IgD-negative memory B cell (primary cell): ENCODE measurements at regions not wholly inside any gene's neighbourhood (a gene's known extent, or its start where the extent isn't known, plus 50 kb on each side); places are given as distances from the start of the nearest gene placed in this dataset.
"Not testable (repeated sequence)": the region's sequence is repeated elsewhere in the genome, so short reads cannot be mapped to it uniquely, and the experiment has no call there.

Source experiments
- H3K27ac Mint-ChIP-seq, 3 donors: one replicate each; pipeline ENCODE4 v1.8.0; 2020 to 2022; ENCODE audit warnings: mild to moderate bottlenecking in 3 of 3, mixed read lengths in 3 of 3, moderate library complexity in 1 of 3
- H3K27me3 Mint-ChIP-seq: one replicate; pipeline ENCODE4 v1.8.0; 2021; ENCODE audit warnings: mixed read lengths
- H3K36me3 Mint-ChIP-seq: one replicate; pipeline ENCODE4 v1.8.0; 2020; ENCODE audit warnings: mild to moderate bottlenecking, mixed read lengths
- H3K4me1 Mint-ChIP-seq, 3 donors: one replicate each; pipeline ENCODE4 v1.8.0; 2020 to 2022; ENCODE audit warnings: mixed read lengths in 3 of 3, mild to moderate bottlenecking in 1 of 3
- H3K4me3 Mint-ChIP-seq, 4 donors: one replicate each; pipeline ENCODE4 v1.8.0; 2020 to 2022; ENCODE audit warnings: mild to moderate bottlenecking in 4 of 4, mixed read lengths in 4 of 4, moderate library complexity in 3 of 4
- H3K9me3 Mint-ChIP-seq, 3 donors: one replicate each; pipeline ENCODE4 v1.8.0; 2020 to 2021; ENCODE audit warnings: mixed read lengths in 3 of 3, mild to moderate bottlenecking in 1 of 3

GRCh38 chr12:10453-10852 lies 56.1 kb upstream of the IQSEC3 start:
- not testable (repeated sequence) for H3K9me3 Mint-ChIP-seq, H3K4me1 Mint-ChIP-seq, H3K36me3 Mint-ChIP-seq, H3K27me3 Mint-ChIP-seq, H3K27ac Mint-ChIP-seq, H3K4me3 Mint-ChIP-seq

GRCh38 chr12:10879-11812 lies 55.4 kb upstream of the IQSEC3 start:
- H3K27ac Mint-ChIP-seq, H3K4me3 Mint-ChIP-seq, H3K36me3 Mint-ChIP-seq, H3K9me3 Mint-ChIP-seq, H3K27me3 Mint-ChIP-seq, H3K4me1 Mint-ChIP-seq: not testable (repeated sequence)

GRCh38 chr12:12306-12705 lies 54.3 kb upstream of the IQSEC3 start:
- not testable (repeated sequence) for H3K4me1 Mint-ChIP-seq, H3K4me3 Mint-ChIP-seq, H3K36me3 Mint-ChIP-seq, H3K27me3 Mint-ChIP-seq, H3K9me3 Mint-ChIP-seq
- H3K27ac Mint-ChIP-seq: peak overlapping the region in 1 of 3 donors; percentile 50

- not testable (repeated sequence) for H3K9me3 Mint-ChIP-seq, H3K36me3 Mint-ChIP-seq, H3K4me3 Mint-ChIP-seq, H3K27me3 Mint-ChIP-seq, H3K4me1 Mint-ChIP-seq
- H3K27ac Mint-ChIP-seq: peak overlapping the region in 2 of 3 donors; percentile 46 to 59
Measured at GRCh38 chr12:12725-13640, 53.6 kb upstream of the IQSEC3 start.

- H3K27me3 Mint-ChIP-seq, H3K27ac Mint-ChIP-seq, H3K4me3 Mint-ChIP-seq, H3K36me3 Mint-ChIP-seq, H3K4me1 Mint-ChIP-seq, H3K9me3 Mint-ChIP-seq: not testable (repeated sequence)
Measured at GRCh38 chr12:13841-14240, 52.7 kb upstream of the IQSEC3 start.

GRCh38 chr12:14696-15095 lies 51.9 kb upstream of the IQSEC3 start:
- H3K27me3 Mint-ChIP-seq, H3K4me3 Mint-ChIP-seq, H3K27ac Mint-ChIP-seq, H3K4me1 Mint-ChIP-seq, H3K36me3 Mint-ChIP-seq, H3K9me3 Mint-ChIP-seq: not testable (repeated sequence)

- H3K27me3 Mint-ChIP-seq, H3K9me3 Mint-ChIP-seq, H3K36me3 Mint-ChIP-seq, H3K4me3 Mint-ChIP-seq, H3K27ac Mint-ChIP-seq, H3K4me1 Mint-ChIP-seq: not testable (repeated sequence)
Measured at GRCh38 chr12:15381-15780, 51.2 kb upstream of the IQSEC3 start.

- H3K27ac Mint-ChIP-seq, H3K36me3 Mint-ChIP-seq, H3K9me3 Mint-ChIP-seq, H3K4me3 Mint-ChIP-seq, H3K27me3 Mint-ChIP-seq, H3K4me1 Mint-ChIP-seq: not testable (repeated sequence)
Measured at GRCh38 chr12:16019-16418, 50.5 kb upstream of the IQSEC3 start.

- H3K27ac Mint-ChIP-seq, H3K4me3 Mint-ChIP-seq, H3K36me3 Mint-ChIP-seq, H3K27me3 Mint-ChIP-seq, H3K4me1 Mint-ChIP-seq, H3K9me3 Mint-ChIP-seq: not testable (repeated sequence)
Measured at GRCh38 chr12:16541-16940, 50.0 kb upstream of the IQSEC3 start.
